ENCODE measurements at regions not wholly inside any gene's neighbourhood (a gene's known extent, or its start where the extent isn't known, plus 50 kb on each side); places are given as distances from the start of the nearest gene placed in this dataset.

- no peaks in the 10 kb centered on the region for H3K4me1 ChIP-seq (ENCODE audit: insufficient read depth)
- H3K79me2 ChIP-seq (replicated peaks; ENCODE audit: insufficient read depth): no peaks in the 10 kb centered on the region
- Mint-ChIP-seq H3K27ac (peak overlapping the region; percentile 67; the same call in 1 of the 2 replicates), H3K27me3 (ENCODE audit: insufficient read depth, low read depth, poor library complexity) (peaks cover 5% of the 10 kb centered on the region), H3K36me3 (ENCODE audit: low read depth) (no peaks in the 10 kb centered on the region; the same call in 2 of the 3 replicates), H3K4me1 (peaks cover under 1% of the 10 kb centered on the region; the same call in 1 of the 3 replicates), H3K4me3 (no peak overlapping the region), H3K9me3 (no peaks in the 10 kb centered on the region)
- H3K9me2 ChIP-seq (ENCODE audit: insufficient read depth): no peaks in the 10 kb centered on the region
- no peak overlapping the region for H3K4me3 ChIP-seq
- no peak overlapping the region for H2AFZ ChIP-seq
- H4K20me1 ChIP-seq (replicated peaks; ENCODE audit: insufficient read depth): no peaks in the 10 kb centered on the region
- no peak overlapping the region for H3K27ac ChIP-seq (ENCODE audit: low read depth)
- H3K36me3 ChIP-seq (ENCODE audit: insufficient read depth): no peaks in the 10 kb centered on the region
- H3K4me2 ChIP-seq: no peak overlapping the region
- no peak for TF ChIP-seq CREB1 (CRISPR knock-in tag; IDR thresholded peaks at IDR 0.05; ENCODE audit: low read depth)
- TF ChIP-seq JUNB (IDR thresholded peaks at IDR 0.05; ENCODE audit: unreplicated experiment): no peak
- TF ChIP-seq, protein P1, sequence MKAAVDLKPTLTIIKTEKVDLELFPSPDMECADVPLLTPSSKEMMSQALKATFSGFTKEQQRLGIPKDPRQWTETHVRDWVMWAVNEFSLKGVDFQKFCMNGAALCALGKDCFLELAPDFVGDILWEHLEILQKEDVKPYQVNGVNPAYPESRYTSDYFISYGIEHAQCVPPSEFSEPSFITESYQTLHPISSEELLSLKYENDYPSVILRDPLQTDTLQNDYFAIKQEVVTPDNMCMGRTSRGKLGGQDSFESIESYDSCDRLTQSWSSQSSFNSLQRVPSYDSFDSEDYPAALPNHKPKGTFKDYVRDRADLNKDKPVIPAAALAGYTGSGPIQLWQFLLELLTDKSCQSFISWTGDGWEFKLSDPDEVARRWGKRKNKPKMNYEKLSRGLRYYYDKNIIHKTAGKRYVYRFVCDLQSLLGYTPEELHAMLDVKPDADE (IDR thresholded peaks at IDR 0.05): no peak
- TF ChIP-seq STAT1 (IDR thresholded peaks at IDR 0.05; ENCODE audit: unreplicated experiment): no peak
- TF ChIP-seq POLR2AphosphoS5 (IDR thresholded peaks at IDR 0.05; ENCODE audit: low read depth): no peak
- TF ChIP-seq, protein P2, sequence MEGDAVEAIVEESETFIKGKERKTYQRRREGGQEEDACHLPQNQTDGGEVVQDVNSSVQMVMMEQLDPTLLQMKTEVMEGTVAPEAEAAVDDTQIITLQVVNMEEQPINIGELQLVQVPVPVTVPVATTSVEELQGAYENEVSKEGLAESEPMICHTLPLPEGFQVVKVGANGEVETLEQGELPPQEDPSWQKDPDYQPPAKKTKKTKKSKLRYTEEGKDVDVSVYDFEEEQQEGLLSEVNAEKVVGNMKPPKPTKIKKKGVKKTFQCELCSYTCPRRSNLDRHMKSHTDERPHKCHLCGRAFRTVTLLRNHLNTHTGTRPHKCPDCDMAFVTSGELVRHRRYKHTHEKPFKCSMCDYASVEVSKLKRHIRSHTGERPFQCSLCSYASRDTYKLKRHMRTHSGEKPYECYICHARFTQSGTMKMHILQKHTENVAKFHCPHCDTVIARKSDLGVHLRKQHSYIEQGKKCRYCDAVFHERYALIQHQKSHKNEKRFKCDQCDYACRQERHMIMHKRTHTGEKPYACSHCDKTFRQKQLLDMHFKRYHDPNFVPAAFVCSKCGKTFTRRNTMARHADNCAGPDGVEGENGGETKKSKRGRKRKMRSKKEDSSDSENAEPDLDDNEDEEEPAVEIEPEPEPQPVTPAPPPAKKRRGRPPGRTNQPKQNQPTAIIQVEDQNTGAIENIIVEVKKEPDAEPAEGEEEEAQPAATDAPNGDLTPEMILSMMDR (conservative IDR thresholded peaks at IDR 0.05; ENCODE audit: low read depth in 2 of 2): no peak
- TF ChIP-seq ZNF331 (CRISPR knock-in tag; IDR thresholded peaks at IDR 0.05; ENCODE audit: low read depth): no peak
- TF ChIP-seq NANOG (IDR thresholded peaks at IDR 0.05; ENCODE audit: borderline replicate concordance): no peak
- TF ChIP-seq, protein P3, sequence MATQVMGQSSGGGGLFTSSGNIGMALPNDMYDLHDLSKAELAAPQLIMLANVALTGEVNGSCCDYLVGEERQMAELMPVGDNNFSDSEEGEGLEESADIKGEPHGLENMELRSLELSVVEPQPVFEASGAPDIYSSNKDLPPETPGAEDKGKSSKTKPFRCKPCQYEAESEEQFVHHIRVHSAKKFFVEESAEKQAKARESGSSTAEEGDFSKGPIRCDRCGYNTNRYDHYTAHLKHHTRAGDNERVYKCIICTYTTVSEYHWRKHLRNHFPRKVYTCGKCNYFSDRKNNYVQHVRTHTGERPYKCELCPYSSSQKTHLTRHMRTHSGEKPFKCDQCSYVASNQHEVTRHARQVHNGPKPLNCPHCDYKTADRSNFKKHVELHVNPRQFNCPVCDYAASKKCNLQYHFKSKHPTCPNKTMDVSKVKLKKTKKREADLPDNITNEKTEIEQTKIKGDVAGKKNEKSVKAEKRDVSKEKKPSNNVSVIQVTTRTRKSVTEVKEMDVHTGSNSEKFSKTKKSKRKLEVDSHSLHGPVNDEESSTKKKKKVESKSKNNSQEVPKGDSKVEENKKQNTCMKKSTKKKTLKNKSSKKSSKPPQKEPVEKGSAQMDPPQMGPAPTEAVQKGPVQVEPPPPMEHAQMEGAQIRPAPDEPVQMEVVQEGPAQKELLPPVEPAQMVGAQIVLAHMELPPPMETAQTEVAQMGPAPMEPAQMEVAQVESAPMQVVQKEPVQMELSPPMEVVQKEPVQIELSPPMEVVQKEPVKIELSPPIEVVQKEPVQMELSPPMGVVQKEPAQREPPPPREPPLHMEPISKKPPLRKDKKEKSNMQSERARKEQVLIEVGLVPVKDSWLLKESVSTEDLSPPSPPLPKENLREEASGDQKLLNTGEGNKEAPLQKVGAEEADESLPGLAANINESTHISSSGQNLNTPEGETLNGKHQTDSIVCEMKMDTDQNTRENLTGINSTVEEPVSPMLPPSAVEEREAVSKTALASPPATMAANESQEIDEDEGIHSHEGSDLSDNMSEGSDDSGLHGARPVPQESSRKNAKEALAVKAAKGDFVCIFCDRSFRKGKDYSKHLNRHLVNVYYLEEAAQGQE (IDR thresholded peaks at IDR 0.05; ENCODE audit: unreplicated experiment): no peak
- no peak for TF ChIP-seq EZH2phosphoT487 (IDR thresholded peaks at IDR 0.05; ENCODE audit: unreplicated experiment)
- no peak for TF ChIP-seq ZNF114 (CRISPR knock-in tag; IDR thresholded peaks at IDR 0.05)
- no peak for TF ChIP-seq ZNF462 (CRISPR knock-in tag; IDR thresholded peaks at IDR 0.05)
- TF ChIP-seq EZH2 (IDR thresholded peaks at IDR 0.05; ENCODE audit: low read depth, unreplicated experiment): no peak
- DNase-seq (ENCODE audit: low spot score) (no peak), ATAC-seq (no peak)
- no peaks in the 10 kb centered on the region for H3K27me3 ChIP-seq (ENCODE audit: insufficient read depth)
- no peaks in the 10 kb centered on the region for H3F3A ChIP-seq (replicated peaks; ENCODE audit: low read depth)
Observed at GRCh38 chr22:48649031-48649430, 1178.6 kb downstream of the BRD1 start.

Measured in GM23338 (cell line).